ENCODE measurements at regions not wholly inside any gene's neighbourhood (a gene's known extent, or its start where the extent isn't known, plus 50 kb on each side); places are given as distances from the start of the nearest gene placed in this dataset.

DNA sequence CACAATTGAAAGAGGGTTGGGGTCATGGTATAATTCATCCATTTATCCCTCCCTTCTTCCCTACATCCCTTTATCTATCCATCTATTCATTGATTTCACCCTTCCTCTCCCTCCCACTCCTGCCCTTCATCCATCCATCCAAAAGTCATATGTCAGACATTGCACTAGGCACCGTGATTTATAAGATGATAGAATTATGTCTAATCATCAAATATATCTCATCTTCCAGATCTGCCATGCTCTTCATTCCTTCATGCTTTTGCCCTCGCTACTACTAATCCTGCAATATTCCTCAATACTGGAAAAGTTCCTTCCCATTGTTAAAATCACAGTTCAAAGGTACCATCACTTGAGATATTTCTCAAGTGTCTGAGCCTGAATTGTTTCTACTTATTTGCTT, 335.2 kb upstream of the CDH11 start:
- TF ChIP-seq, protein P1, sequence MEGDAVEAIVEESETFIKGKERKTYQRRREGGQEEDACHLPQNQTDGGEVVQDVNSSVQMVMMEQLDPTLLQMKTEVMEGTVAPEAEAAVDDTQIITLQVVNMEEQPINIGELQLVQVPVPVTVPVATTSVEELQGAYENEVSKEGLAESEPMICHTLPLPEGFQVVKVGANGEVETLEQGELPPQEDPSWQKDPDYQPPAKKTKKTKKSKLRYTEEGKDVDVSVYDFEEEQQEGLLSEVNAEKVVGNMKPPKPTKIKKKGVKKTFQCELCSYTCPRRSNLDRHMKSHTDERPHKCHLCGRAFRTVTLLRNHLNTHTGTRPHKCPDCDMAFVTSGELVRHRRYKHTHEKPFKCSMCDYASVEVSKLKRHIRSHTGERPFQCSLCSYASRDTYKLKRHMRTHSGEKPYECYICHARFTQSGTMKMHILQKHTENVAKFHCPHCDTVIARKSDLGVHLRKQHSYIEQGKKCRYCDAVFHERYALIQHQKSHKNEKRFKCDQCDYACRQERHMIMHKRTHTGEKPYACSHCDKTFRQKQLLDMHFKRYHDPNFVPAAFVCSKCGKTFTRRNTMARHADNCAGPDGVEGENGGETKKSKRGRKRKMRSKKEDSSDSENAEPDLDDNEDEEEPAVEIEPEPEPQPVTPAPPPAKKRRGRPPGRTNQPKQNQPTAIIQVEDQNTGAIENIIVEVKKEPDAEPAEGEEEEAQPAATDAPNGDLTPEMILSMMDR (IDR thresholded peaks at IDR 0.05; ENCODE audit: low read depth, low read length, poor library complexity, severe bottlenecking) = no peak
- no peak for TF ChIP-seq EZH2phosphoT487 (IDR thresholded peaks at IDR 0.05; ENCODE audit: borderline replicate concordance, low read length)

Data from DOHH2 (cell line).